Heart left ventricle (tissue), 16 donors: ENCODE measurements at regions not wholly inside any gene's neighbourhood (a gene's known extent, or its start where the extent isn't known, plus 50 kb on each side); places are given as distances from the start of the nearest gene placed in this dataset.

ENCODE experiments used
- ATAC-seq, 4 donors: fragments of 200-7000 bp; cut with Tn5 transposase; one replicate each; pipeline ENCODE4 v1.9.1; 2020 to 2022; ENCODE audit warnings: moderate library complexity in 4 of 4, mild to moderate bottlenecking in 3 of 4, moderate number of reproducible peaks in 1 of 4
- DNase-seq, 5 donors: peaks; one replicate each; pipeline ENCODE4 v3.0.0-alpha.2; 2020
- H3K27ac ChIP-seq, 12 donors: fragments of 200-600 bp; sonication (generic) in 4 of 12; one replicate each; pipeline versions ENCODE4 v1.5.0 to v1.8.0; 2016 to 2022; ENCODE audit warnings: mild to moderate bottlenecking in 2 of 12
- H3K27me3 ChIP-seq, 9 donors: fragments of 200-600 bp; sonication (generic) in 2 of 9; one replicate each; pipeline versions ENCODE4 v1.5.1 to v1.8.0; 2016 to 2022; ENCODE audit warnings: mild to moderate bottlenecking in 3 of 9
- H3K36me3 ChIP-seq, 9 donors: fragments of 200-600 bp; sonication (generic) in 2 of 9; one replicate each; pipeline versions ENCODE4 v1.5.0 to v1.8.0; 2018 to 2022; ENCODE audit warnings: mild to moderate bottlenecking in 2 of 9
- H3K4me1 ChIP-seq, 12 donors: fragments of 200-600 bp; sonication (generic) in 4 of 12; one replicate each; pipeline versions ENCODE4 v1.5.0 to v1.8.0; 2016 to 2022; ENCODE audit warnings: mild to moderate bottlenecking in 3 of 12
- H3K4me3 ChIP-seq, 12 donors: fragments of 200-600 bp; sonication (generic) in 4 of 12; one replicate each; pipeline versions ENCODE4 v1.5.0 to v1.8.0; 2017 to 2022; ENCODE audit warnings: mild to moderate bottlenecking in 9 of 12, moderate library complexity in 4 of 12
- H3K9me3 ChIP-seq, 12 donors: fragments of 200-600 bp; sonication (generic) in 4 of 12; one replicate each; pipeline versions ENCODE4 v1.5.0 to v1.8.0; 2016 to 2022; ENCODE audit warnings: mild to moderate bottlenecking in 1 of 12
- POLR2A ChIP-seq, 2 donors: fragments of 450-650 bp; IDR thresholded peaks; one replicate each; pipeline ENCODE4 v1.6.1; 2017; ENCODE audit warnings: antibody characterized with exemption in 2 of 2, mild to moderate bottlenecking in 2 of 2, moderate library complexity in 2 of 2
- WGBS, 4 donors: extraction: QIAGEN DNeasy Blood & Tissue Kit in 2 of 4; methylation state at CpG; one replicate each; pipeline versions ENCODE4 v1.1.5 to v1.1.7; 2013 to 2018; 5-methylcytosine and 5-hydroxymethylcytosine counted together
- intact Hi-C, 10 donors: fragments of 100-400 bp; cut with DNase I; formaldehyde crosslinking; loops; one replicate each; pipeline versions ENCODE4 v1.11.1 to v1.14.2; 2022
- TF ChIP-seq, protein P1 (sequence below), 12 donors: fragments of 200-600 bp; sonication (generic) in 4 of 12; IDR thresholded peaks; one replicate each; pipeline versions ENCODE4 v1.5.0 to v1.8.0; 2018 to 2022; ENCODE audit warnings: antibody characterized with exemption in 12 of 12, mild to moderate bottlenecking in 5 of 12
- donor health status: ischemic (EF 13 %, LVEDD 7.1; RV severe dilation, severe dysfunction).
- donor health status: healthy with polysubstance abuse.
- donor health status: DM: no; HTN: yes; CAD: no.
- donor health status: DM: no; HTN: no; CAD: no.
- donor health status: ischemic (EF 25% LVEDD 6.9; RV normal size, moderate dysfunction).
- donor health status: ischemic (EF 25% LVEDD 5.7; RV mildly dilated, moderate dysfunction).
- donor health status: healthy.
- donor health status: DM: yes; HTN: yes; CAD: no.
- donor health status: ischemic (EF 35%, LVEDD 5.7; RV mildly dilated, moderate dysfunction).
- donor health status: nonischemic (EF 11% LVEDD 7.7; RV severe dilation, severe dysfunction).
- donor health status: DM: yes; HTN: yes; CAD: no.
- donor health status: PGD.
- donor health status: ischemic (EF 29% LVEDD 5.4; RV normal size, mild dysfunction).
- donor health status: nonischemic (EF 23%, LVEDD 6.1; RV moderate dilation, normal function).

- H3K4me3 ChIP-seq: no peak overlapping the region
- no peak for TF ChIP-seq POLR2A (IDR thresholded peaks at IDR 0.05)
- TF ChIP-seq, protein P1, sequence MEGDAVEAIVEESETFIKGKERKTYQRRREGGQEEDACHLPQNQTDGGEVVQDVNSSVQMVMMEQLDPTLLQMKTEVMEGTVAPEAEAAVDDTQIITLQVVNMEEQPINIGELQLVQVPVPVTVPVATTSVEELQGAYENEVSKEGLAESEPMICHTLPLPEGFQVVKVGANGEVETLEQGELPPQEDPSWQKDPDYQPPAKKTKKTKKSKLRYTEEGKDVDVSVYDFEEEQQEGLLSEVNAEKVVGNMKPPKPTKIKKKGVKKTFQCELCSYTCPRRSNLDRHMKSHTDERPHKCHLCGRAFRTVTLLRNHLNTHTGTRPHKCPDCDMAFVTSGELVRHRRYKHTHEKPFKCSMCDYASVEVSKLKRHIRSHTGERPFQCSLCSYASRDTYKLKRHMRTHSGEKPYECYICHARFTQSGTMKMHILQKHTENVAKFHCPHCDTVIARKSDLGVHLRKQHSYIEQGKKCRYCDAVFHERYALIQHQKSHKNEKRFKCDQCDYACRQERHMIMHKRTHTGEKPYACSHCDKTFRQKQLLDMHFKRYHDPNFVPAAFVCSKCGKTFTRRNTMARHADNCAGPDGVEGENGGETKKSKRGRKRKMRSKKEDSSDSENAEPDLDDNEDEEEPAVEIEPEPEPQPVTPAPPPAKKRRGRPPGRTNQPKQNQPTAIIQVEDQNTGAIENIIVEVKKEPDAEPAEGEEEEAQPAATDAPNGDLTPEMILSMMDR (IDR thresholded peaks at IDR 0.05): no peak
- H3K36me3 ChIP-seq: no peaks in the 10 kb centered on the region
- 87 to 94% (median 90%) methylated on average over 4 of the region's 4 CpGs for WGBS, 4 donors
- DNase-seq: no peak
- intact Hi-C loops: no loop called here
- no peaks in the 10 kb centered on the region for H3K4me1 ChIP-seq
- ATAC-seq: no peak
- no peak overlapping the region for H3K27ac ChIP-seq
- H3K27me3 ChIP-seq: no peaks in the 10 kb centered on the region
- peaks cover 0 to 2% (median 0%) of the 10 kb centered on the region in 12 donors for H3K9me3 ChIP-seq
These were observed 483.5 kb downstream of the TMEM232 start for GRCh38 chr5:110242950-110243349.

DNA sequence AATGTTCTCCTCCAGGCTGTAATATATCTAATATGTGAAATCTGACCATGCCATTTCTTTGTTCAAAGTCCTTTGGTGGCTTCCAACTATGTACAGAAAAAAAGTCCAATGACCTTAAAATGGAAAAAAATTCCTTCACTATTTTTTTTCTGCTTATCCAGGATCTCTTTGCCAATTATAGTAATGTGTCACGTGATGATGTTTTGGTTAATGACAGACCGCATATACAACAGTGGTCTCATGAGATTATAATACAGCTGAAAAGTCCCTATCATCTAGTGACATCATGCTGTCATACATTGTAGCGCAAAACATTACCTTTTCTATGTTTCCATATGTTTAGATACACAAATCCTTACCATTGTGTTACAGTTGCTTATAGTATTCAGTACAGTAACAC lies 477.6 kb downstream of the TMEM232 start:
- TF ChIP-seq, protein P1 (IDR thresholded peaks at IDR 0.05): no peak
- TF ChIP-seq POLR2A (IDR thresholded peaks at IDR 0.05): no peak

DNA sequence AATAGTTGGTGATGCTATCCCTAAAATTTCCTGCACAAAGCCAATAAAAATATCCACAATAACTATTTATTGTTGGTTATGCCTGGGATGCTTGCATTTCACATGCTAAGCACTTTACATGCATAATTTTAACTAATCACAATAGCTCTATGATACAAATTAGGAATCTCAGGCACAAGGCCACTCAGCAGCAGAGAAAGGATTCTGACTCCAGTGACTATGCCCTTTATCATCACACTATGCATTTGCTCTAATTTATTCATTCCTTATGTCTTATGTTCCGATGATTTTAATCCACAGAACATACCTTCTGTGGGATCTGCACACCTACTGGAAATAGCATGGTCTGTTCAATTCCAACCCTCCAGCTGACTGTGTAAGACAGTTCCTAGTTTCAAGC lies 476.1 kb downstream of the TMEM232 start:
- ATAC-seq (no peak), DNase-seq (no peak)
- no peaks in the 10 kb centered on the region for H3K4me1 ChIP-seq
- no peaks in the 10 kb centered on the region for H3K27me3 ChIP-seq
- no peak for TF ChIP-seq POLR2A (IDR thresholded peaks at IDR 0.05)
- TF ChIP-seq, protein P1 (IDR thresholded peaks at IDR 0.05): no peak
- WGBS, 4 donors: 88 to 100% (median 95%) methylated on average over 1 of the region's 1 CpG
- H3K4me3 ChIP-seq: no peak overlapping the region
- H3K9me3 ChIP-seq: no peaks in the 10 kb centered on the region
- intact Hi-C loops: no loop called here
- H3K36me3 ChIP-seq: no peaks in the 10 kb centered on the region
- no peak overlapping the region for H3K27ac ChIP-seq

More for the DNA sequence above, 477.6 kb downstream of the TMEM232 start:
- DNase-seq (no peak), ATAC-seq (no peak)
- Histone ChIP-seq H3K27ac (no peak overlapping the region), H3K4me1 (no peaks in the 10 kb centered on the region), H3K9me3 (no peaks in the 10 kb centered on the region), H3K27me3 (no peaks in the 10 kb centered on the region), H3K4me3 (no peak overlapping the region), H3K36me3 (no peaks in the 10 kb centered on the region)
- intact Hi-C loops: no loop called here
- WGBS, 4 donors: 68 to 79% (median 72%) methylated on average over 3 of the region's 3 CpGs

- intact Hi-C loops: no loop called here
- H3K4me1 ChIP-seq: no peaks in the 10 kb centered on the region
- H3K4me3 ChIP-seq: no peak overlapping the region
- DNase-seq: no peak
- H3K36me3 ChIP-seq: no peaks in the 10 kb centered on the region
- no peaks in the 10 kb centered on the region for H3K9me3 ChIP-seq
- TF ChIP-seq, protein P1 (IDR thresholded peaks at IDR 0.05): no peak
- no peak for TF ChIP-seq POLR2A (IDR thresholded peaks at IDR 0.05)
- no peaks in the 10 kb centered on the region for H3K27me3 ChIP-seq
- ATAC-seq: no peak
- H3K27ac ChIP-seq: no peak overlapping the region
These were observed 475.7 kb downstream of the TMEM232 start for GRCh38 chr5:110250755-110251154.
